ENCODE measurements at regions not wholly inside any gene's neighbourhood (a gene's known extent, or its start where the extent isn't known, plus 50 kb on each side); places are given as distances from the start of the nearest gene placed in this dataset.

GRCh38 chr11:27847496-27847895 is 147.2 kb upstream of the BDNF start (continued):
- TF ChIP-seq EGR1 (IDR thresholded peaks at IDR 0.05; ENCODE audit: low read depth in 2 of 2): no peak
- no peak for TF ChIP-seq YY1 (IDR thresholded peaks at IDR 0.05)

- TF ChIP-seq CTCF (IDR thresholded peaks at IDR 0.05; ENCODE audit: low read depth, low read length, missing input control) (no peak), MAX (IDR thresholded peaks at IDR 0.05) (no peak), TAF1 (conservative IDR thresholded peaks at IDR 0.05) (no peak), SP1 (IDR thresholded peaks at IDR 0.05) (no peak), HNF4A (conservative IDR thresholded peaks at IDR 0.05) (no peak), HNF4G (IDR thresholded peaks at IDR 0.05) (no peak), FOXA1 (IDR thresholded peaks at IDR 0.05) (no peak), JUND (IDR thresholded peaks at IDR 0.05) (no peak), GABPA (IDR thresholded peaks at IDR 0.05 in 1 of 2, conservative IDR thresholded peaks at IDR 0.05 in 1 of 2) (no peak), REST (IDR thresholded peaks at IDR 0.05) (no peak)
These were observed 142.0 kb upstream of the BDNF start for GRCh38 chr11:27842290-27842689.

GRCh38 chr11:27841023-27841422 is 140.8 kb upstream of the BDNF start:
- H3K9ac ChIP-seq (ENCODE audit: low read depth in 1 of 2, low read length in 2 of 2): no peak overlapping the region
- no peak overlapping the region for H3K4me3 ChIP-seq (ENCODE audit: low read depth in 1 of 3, low read length in 3 of 3)
- no peak for TF ChIP-seq ATF3 (IDR thresholded peaks at IDR 0.05)
- H3K36me3 ChIP-seq (ENCODE audit: control insufficient read depth in 4 of 4, insufficient read depth in 3 of 4, low read depth in 1 of 4, low read length in 3 of 4): no peaks in the 10 kb centered on the region
- no peaks in the 10 kb centered on the region for H3K4me1 ChIP-seq (ENCODE audit: control insufficient read depth in 4 of 4, insufficient read depth in 4 of 4, low read length in 3 of 4)
- peaks cover 0 to 3% (median 0%) of the 10 kb centered on the region in 4 donors for H3K27me3 ChIP-seq (ENCODE audit: control insufficient read depth in 4 of 4, insufficient read depth in 4 of 4, low read length in 3 of 4)
- no peak for DNase-seq (ENCODE audit: low spot score)
- no peaks in the 10 kb centered on the region for H3K9me3 ChIP-seq (ENCODE audit: control insufficient read depth in 4 of 4, low read length in 3 of 4)
- H3K27ac ChIP-seq (ENCODE audit: low read depth in 1 of 2, low read length in 2 of 2): no peak overlapping the region

More at GRCh38 chr11:27842290-27842689, 142.0 kb upstream of the BDNF start:
- Histone ChIP-seq H3K4me3 (ENCODE audit: low read depth in 1 of 3, low read length in 3 of 3) (no peak overlapping the region), H3K4me1 (ENCODE audit: control insufficient read depth in 4 of 4, insufficient read depth in 4 of 4, low read length in 3 of 4) (no peaks in the 10 kb centered on the region), H3K9ac (ENCODE audit: low read depth in 1 of 2, low read length in 2 of 2) (no peak overlapping the region), H3K27me3 (ENCODE audit: control insufficient read depth in 4 of 4, insufficient read depth in 4 of 4, low read length in 3 of 4) (peaks cover 0 to 3% (median 0%) of the 10 kb centered on the region in 4 donors), H3K36me3 (ENCODE audit: control insufficient read depth in 4 of 4, insufficient read depth in 3 of 4, low read depth in 1 of 4, low read length in 3 of 4) (no peaks in the 10 kb centered on the region), H3K27ac (ENCODE audit: low read depth in 1 of 2, low read length in 2 of 2) (no peak overlapping the region), H3K9me3 (ENCODE audit: control insufficient read depth in 4 of 4, low read length in 3 of 4) (no peaks in the 10 kb centered on the region)
- DNase-seq (ENCODE audit: low spot score): no peak

All from liver (tissue), 7 donors.